Stimulated activated CD4-positive, alpha-beta T cell treated with anti-CD3 and anti-CD28 coated beads, Interleukin-4, amount 100 ng/mL, for 24 hours (primary cell): ENCODE measurements at regions not wholly inside any gene's neighbourhood (a gene's known extent, or its start where the extent isn't known, plus 50 kb on each side); places are given as distances from the start of the nearest gene placed in this dataset.
"Not testable (repeated sequence)": the region's sequence is repeated elsewhere in the genome, so short reads cannot be mapped to it uniquely, and the experiment has no call there.

Source experiments
- DNase-seq: peaks from one replicate; pipeline ENCODE4 v3.0.0-alpha.2; 2020

- DNase-seq = no peak
Measured at GRCh38 chr2:43010438-43011157, 215.8 kb downstream of the ZFP36L2 start.

- DNase-seq = no peak
Measured at GRCh38 chr2:43009448-43009847, 217.0 kb downstream of the ZFP36L2 start.

GRCh38 chr2:43008388-43008787, 216.0 kb upstream of the HAAO start:
- no peak for DNase-seq

GRCh38 chr2:43007901-43008300, 215.5 kb upstream of the HAAO start:
- DNase-seq = no peak

GRCh38 chr2:43006834-43007543, 214.6 kb upstream of the HAAO start:
- no peak for DNase-seq

GRCh38 chr2:43005975-43006833, 213.8 kb upstream of the HAAO start:
- no peak for DNase-seq

GRCh38 chr2:43005245-43005974, 213.0 kb upstream of the HAAO start:
- DNase-seq = no peak

GRCh38 chr2:43004879-43005244, 212.5 kb upstream of the HAAO start:
- no peak for DNase-seq

- DNase-seq = not testable (repeated sequence)
Measured at GRCh38 chr2:43004126-43004865, 211.9 kb upstream of the HAAO start.

- no peak for DNase-seq
Measured at GRCh38 chr2:43003702-43004101, 211.3 kb upstream of the HAAO start.

- no peak for DNase-seq
Measured at GRCh38 chr2:43001787-43002468, 209.5 kb upstream of the HAAO start.

- DNase-seq = no peak
Measured at GRCh38 chr2:43001055-43001378, 208.6 kb upstream of the HAAO start.

- no peak for DNase-seq
Measured at GRCh38 chr2:43000242-43001054, 208.1 kb upstream of the HAAO start.

- no peak for DNase-seq
Measured at GRCh38 chr2:42999856-43000241, 207.5 kb upstream of the HAAO start.

- DNase-seq = no peak
Measured at GRCh38 chr2:42999391-42999841, 207.0 kb upstream of the HAAO start.

GRCh38 chr2:42998721-42999120, 206.3 kb upstream of the HAAO start:
- DNase-seq = no peak

GRCh38 chr2:42996528-42996927, 204.1 kb upstream of the HAAO start:
- no peak for DNase-seq

GRCh38 chr2:42995752-42996422, 203.5 kb upstream of the HAAO start:
- DNase-seq = no peak

GRCh38 chr2:42989283-42990081, 197.1 kb upstream of the HAAO start:
- DNase-seq = not testable (repeated sequence)
